Amniotic stem cell (primary cell): ENCODE measurements at regions not wholly inside any gene's neighbourhood (a gene's known extent, or its start where the extent isn't known, plus 50 kb on each side); places are given as distances from the start of the nearest gene placed in this dataset.
"Not testable (repeated sequence)": the region's sequence is repeated elsewhere in the genome, so short reads cannot be mapped to it uniquely, and the experiment has no call there.

ENCODE experiments used
- DNase-seq: peaks from one replicate; lab custom pipeline; 2025; lab: John Stamatoyannopoulos, UW

DNA sequence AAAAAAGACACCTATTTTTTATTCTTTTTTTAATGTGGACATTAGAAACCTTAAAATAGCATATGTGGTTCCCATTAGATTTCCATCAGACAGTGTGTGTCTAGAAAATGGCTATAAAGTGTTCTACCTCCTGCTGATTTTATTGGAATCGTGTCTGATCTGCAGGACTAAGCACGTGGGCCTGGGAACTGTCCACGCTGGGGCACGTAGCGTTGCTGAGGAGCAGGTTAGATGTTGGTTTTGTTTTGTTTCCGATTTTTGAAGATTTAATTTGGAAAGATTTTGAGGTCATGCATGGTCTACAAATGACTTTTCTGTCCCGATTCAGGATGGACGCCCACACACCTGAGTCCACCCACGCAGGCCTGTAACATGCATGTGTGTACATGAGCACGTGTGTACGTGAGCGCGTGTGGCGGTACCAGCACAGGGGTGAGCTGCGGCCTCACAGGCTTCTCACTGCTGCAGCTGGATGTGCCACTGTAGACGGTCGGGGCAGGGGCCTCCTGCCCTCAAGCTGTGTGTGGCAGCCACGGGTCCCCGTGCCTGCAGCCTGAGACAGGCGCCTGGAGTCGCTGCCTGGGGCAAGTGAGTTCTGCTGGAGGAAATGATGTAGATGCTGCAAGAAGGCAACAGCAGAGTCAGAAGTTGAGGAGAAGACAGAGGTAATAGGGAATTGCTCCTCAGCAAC is 99.7 kb upstream of the CTDP1 start:
- DNase-seq, result no peak

DNA sequence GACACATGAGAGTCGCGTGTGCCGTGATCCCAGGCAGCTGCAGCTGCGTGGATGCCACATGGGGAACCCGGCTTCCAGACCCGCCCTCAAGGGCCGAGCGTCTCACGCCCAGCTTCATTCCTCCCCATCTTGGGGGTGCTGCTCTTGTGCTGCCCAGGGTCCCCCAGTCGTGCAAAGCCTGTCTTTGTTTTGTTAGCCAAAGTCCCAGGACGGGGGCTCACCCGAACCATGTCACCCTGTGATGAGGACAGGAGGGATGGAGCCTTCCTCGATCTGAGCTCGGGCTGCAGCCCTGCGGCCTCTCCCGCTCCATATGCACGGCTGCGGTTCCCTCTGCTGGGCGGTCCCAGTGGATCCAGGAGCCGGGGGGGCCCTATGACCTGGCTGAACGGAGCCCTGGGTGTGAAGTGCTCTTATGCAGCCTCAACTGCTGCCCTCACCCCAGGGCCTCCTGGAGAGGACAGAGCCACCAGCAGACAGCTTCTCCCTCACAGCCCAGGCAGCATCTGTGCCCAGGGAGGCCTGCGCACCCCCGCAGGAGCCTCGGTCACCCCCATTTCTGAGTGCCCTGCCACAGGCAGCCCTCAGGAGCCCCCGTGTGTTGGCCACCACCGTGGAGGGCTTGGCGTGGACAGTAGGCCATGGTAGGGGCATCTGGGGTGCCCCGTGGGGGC is 99.0 kb upstream of the CTDP1 start:
- no peak for DNase-seq

DNA sequence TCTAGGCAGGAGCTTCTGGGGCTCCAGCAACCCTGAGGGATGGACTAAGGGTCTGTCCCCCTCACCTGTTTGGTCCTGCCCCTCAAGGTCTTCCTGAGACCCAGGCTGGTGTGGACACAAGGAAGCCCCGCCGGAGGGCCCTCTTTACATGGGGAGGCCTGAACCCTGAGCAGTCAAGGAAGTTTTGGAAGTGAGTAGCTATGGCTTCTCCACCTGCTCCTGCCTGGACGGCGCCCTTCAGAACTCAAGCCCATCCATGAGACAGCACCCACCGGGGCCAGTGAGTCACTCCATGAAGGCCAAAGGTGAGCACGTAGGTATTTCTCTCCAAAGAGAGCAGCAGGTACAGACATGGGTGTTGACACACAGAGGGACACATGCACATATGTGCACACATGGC is 98.2 kb upstream of the CTDP1 start:
- no peak for DNase-seq

DNA sequence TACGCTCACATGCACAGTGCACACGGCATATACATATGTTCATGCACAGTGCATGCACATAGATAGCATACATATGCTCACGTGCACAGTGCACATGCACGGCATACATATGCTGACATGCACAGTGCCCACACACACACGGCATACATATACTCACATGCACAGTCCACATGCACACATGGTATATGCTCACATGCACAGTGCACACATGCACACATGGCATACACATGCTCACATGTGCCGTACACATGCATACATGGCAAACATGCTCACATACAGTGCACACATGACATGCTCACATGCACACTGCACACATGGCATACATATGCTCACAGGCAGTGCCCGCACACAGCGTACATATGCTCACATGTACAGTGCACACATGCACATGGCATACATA is 97.7 kb upstream of the CTDP1 start:
- DNase-seq, result no peak

DNA sequence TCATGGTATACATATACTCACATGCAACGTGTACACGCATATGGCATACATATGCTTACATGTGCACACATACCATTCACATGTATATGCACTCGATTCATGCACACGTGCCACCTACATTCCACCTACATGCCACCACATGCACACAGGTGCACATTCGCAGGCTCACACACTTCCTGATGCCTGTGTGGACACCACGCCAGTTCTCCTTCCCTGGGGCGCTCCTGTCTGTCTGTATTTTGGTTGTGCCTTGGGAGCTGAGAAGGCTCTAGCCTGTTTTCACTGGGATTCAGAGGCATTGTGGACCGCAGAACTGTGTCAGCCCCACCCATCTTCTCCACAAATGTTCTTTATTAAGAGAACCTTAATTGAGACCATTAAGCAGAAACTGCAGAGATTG is 96.6 kb upstream of the CTDP1 start:
- DNase-seq, result no peak

DNA sequence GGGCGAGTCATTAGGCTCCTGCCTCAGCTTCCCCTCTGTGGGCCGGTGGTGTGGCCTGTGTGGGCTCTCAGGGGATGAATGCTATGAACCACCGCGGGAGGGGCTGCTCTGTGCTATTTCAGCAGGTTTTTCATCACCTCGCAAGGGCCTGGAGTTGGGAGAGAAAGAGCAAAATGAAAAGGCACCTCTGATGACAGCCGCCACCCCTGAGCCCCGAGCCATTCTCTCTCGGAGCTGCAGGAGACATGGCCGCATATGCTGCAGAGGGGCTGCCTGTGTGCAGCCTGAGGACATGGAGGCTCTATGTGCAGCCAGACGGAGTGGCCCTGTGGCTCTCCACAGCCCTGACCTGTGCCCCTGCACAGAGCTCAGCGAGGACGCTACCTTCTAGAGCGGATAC is 96.2 kb upstream of the CTDP1 start:
- no peak for DNase-seq

DNA sequence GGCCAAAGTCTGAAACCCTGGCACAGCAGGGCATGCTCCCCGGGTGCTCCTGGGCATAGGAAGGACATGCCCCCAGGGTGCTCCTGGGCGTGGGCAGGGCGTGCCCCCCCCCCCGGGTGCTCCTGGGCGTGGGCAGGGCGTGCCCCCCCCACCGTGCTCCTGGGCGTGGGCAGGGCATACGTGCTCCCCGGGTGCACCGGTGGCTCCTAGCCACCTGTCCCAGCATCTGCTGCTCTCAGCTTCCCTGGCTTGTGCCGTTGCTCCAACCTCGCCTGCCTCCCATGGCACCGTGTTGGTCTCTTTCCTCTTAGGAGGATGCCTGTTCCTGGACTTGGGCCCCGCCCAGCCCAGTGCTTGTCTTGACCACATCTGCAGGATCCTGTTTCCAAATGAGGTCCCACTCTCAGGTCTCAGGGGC is 95.6 kb upstream of the CTDP1 start:
- DNase-seq, result no peak

DNA sequence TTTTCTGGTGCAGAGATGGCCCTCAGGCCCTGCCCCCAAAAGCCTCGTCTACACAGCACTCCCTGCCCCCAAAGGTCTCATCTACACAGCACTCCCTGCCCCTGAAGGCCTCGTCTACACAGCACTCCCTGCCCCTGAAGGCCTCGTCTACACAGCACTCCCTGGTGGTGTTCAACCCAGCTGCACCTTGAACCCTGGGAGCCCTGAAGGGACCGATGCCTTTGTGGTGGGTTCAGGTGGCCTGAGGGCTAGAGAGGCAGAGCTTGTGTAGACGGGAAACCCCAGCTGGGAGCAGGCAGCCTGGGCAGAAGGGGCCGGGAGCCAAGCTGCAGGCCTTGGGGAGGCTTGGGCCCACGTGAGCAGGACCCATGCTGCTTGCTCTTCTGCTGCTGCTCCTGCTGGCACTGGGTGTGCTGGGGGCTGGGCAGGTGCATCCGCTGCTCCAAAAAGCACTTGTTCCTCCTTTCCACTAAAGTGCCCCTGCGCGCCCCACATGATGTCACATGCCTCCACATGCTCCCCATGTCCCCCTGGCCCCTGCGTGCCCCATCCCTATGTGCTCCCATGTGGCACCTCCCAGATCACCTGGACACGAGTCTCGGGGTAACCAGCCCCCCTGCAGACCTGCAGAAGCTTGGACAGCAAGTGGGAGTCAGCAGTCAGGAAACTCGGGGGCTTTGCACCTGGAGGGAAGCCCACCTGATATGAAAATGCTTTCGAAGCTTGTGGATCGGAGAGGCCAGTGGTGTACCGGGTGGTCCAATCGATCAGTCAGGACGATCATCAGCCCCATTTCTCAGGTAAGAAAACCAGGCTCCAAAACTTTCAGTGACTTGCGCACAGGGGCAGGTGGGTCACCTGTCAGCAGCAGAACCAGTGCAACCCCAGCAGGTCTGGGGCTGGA is 94.9 kb upstream of the CTDP1 start:
- DNase-seq, result no peak

DNA sequence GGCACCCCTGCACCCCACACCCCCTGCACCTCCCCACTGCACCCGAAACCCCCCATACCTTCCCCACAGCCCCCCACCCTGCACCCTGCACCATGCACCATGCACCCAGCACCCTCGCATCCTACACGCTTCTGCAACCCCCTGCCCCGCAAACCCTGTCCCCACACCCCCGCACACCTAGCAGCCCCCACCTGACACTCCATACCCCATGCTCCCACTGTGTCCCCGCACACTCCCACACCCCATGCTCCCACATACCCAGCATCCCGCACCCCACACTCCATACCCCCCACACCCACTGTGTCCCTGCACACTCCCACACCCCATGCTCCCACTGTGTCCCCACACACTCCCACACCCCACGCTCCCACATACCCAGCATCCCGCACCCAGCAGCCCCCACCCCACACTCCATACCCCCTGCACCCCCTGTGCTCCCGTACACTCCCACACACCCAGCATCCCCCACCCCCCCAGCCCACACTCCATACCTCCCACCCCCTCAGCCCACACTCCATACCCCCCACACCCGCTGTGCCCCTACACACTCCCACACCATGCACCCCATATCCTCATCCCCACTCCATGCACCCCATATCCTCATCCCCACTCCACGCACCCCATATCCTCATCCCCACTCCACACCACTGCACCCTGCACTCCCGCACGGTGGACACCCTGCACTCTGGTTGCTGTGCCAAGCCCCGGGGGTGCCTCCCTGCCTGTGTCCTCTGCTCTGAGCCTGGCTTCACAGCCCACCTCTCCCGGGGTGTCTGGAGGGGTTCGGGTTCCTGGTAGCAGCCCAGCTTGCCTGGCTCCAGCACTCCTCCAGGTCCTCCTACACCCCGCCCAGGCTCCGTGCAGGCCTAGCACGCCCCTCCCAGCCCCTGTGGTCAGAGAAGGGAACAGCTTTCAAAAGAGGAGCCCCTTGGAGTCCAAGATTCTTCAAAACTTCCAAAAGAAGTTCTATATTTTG is 93.9 kb upstream of the CTDP1 start:
- no peak for DNase-seq

DNA sequence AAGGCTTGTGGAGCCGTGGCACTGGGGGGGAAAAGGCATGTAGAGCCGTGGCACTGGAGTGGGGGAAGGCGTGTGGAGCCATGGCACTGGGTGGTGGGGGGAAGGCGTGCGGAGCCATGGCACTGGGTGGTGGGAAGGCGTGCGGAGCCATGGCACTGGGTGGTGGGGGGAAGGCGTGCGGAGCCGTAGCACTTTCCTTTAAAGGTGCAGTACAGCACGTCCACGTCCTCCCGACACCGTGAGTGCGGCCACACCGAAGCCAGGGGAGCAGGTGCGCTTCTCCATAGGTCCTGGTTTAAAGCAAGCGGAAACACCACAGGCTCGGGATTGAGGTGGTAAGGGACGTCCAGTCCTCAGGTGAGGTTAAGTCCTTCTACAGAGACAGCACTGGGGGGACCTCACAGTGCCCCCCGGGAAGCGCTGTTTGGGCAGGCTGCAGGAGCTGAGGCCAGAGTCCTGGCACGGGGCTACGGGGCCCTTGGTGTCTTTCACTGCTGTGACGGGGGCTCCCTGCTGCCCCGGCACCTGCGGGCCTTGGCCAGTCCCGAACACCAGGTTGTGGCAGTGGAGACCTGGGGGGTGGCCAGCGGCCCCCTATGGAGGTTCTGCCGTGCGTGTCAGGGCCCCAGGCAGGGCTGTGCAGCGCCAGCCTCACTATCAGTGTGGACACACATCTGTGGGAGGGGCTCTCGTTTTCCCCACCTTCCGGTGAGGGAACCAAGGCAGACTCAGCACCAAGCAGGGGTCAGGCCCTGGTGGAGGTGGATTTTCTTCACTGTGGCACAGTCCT is 93.0 kb upstream of the CTDP1 start:
- DNase-seq, result no peak

DNA sequence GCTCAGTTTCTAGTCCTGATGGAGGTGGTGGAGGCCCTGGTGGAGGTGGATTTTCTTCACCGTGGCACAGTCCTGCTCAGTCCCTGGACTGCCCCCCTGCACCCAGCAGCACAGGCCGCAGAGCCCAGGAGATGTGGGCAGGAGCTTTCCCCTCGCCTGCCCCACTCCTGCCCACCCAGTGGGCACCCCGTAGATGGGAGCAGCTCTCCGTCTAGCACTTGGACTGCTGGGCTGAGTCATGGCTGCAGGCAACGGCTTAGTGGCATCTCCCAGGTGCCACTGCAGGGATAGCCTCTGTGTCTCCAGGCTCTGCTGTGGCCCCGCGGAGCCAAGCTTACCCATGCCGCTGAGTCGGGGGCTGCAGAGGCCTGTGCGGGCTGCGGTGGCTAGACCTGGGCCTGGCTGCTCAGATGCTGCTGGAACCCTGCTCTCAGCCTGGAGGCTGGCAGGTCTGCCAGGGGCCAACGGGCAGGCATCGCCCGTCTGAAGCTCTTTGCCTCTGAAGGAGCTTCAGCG is 92.3 kb upstream of the CTDP1 start:
- DNase-seq, result no peak

DNA sequence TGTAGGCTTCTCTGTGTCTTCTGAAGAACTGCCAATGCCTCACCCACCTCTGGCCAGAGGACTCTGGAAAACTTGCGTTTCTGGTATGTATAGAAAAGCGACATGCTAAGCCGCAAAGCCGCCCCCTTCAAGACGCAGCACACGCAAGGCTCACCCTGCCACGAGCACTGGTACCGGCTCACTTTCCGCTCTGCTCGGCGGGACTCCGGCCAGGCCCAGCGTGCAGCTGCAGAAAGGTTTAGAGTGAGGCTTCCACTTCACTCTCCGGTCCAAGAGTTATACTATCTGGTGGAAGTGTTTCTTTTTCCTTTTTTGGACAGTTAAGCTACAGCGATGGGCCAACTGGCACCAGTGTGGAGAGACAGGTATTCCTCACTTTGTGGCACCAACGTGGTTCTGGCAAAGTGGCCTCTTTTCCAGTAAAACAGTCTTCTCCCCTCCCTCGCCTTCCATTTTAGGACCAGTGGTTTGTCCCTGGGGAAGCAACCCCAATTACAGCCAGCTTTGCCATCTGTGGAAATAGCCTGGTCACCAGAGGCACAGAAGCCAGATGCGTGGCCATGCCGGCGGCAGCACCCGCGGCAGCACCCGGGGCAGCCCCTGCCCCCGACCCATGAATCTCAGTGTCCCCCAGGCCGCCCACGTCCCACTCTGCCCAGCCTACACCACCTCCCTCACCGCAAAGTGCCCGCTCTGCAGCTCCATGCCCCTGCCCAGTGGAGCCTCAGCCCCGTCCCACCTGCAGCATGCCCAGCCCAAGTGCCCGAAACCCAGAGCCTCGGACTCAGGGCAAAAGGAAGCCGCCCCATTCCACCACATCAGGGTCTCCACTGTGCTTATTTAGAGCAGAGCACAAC is 91.6 kb upstream of the CTDP1 start:
- DNase-seq, result no peak

DNA sequence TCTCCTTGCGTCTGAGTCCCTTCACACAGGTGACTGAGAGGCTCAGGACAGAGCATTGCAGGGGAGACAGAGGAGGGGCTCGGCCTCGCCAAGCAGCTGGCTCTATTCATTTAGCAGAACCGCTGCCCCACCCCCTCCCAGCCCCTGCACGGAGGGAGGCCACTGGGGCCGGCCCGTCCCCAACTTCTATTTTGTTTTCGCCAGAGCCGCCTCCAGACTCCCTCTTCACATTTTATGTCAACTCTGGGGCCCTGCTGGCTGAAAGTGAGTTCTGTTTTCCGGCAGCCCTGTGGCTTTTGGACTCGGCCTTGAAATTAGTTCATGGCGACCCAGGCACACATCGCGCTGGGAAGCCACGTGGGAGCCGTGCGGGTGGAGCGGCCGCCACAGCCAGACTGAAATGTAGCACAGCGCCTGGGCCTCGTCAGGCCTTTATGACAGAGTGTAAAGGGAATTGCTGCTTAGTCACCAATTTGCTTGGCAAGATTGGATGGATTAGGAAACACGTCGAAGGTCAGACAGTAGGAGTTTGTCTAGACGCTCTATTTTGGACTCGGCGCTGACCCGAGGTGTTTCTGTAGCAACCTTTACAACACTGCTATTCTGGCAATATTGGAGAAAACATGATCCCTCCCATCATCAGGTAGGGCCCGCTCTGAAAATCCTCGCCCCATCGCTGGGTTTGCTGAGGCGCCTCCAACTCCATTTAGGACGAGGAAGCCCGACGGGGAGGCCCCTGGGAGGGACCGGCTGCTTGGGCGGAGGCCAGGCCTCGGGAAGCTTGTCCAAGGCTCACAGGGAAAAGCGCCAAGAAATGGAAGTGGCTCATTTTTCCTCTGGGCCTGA is 90.7 kb upstream of the CTDP1 start:
- peak; percentile 19 for DNase-seq

DNA sequence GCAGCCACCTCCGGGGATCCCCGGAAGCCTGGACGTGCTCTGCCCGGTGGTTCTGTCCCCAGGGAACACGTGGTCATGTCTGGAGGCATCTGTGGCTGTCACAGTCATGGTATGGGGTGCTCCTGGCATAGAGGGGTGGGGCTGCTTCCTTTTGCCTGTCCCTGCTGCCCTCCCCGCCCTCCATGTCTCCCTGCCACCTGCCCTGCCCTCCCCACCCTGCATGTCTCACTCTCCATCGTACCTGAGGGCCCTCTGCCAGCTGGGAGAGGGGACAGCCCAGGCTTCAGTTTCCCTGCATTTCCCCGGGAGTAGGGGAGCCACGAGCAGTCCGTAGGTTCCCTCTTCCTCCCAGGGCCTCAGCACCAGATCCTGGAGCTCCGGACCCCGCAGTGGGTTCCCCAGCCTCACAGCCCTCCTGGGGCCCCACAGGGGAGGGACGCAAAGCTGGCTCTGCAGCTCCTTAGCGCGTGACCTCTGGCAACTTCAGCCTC is 90.0 kb upstream of the CTDP1 start:
- DNase-seq, result no peak

DNA sequence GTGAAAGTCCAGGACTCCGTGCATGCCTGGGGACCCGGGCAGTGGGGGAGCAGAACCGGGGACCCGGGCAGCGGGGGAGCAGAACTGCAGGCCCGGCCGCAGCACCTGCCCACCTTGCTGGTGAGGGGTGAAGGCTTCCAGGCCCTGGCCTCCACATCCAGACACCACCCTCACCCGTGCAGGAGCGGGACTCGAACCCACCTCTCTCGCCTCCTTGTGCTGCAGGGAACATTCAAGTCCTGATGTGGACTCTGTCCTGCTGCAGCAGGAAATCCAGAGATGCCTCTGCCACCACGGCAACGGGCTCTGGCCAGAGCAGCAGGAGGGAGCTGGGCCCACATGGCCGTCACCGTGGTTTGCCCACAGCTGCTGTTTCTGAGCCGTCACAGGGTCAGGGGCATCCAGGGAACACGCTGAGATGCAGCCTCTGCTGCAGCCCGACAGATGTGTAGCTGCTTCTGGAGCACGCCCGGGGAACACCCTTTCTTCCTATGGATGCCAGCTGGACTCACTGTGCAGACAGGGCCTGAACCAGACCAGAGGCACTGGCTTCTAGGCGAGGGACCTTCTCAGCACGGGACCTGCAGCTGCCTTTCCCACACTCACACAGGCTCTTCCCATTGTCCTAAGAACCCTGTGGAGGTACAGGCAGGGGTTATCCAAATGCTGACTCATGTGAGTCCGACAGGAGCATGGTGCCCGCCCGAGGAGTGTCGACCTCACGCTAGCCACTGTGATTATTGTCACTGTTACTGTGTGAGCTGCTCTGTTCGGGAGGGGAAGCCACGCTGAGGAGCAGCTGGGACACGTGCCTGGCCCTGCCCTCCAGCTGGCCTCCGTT is 89.2 kb upstream of the CTDP1 start:
- no peak for DNase-seq

DNA sequence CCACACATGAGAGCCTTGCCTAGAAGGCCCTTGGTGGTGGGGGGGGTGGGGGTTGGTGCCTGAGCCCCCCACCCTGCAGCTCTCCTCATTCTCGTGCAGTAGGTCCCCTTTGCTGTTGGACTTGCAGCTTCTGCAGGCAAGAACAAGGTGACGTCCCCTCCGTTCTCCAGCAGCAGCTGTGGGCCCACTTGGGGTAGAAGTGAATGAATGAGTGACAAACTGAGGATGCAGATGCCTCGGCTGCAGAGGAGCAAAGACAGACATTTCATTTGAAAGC is 88.6 kb upstream of the CTDP1 start:
- no peak for DNase-seq

DNA sequence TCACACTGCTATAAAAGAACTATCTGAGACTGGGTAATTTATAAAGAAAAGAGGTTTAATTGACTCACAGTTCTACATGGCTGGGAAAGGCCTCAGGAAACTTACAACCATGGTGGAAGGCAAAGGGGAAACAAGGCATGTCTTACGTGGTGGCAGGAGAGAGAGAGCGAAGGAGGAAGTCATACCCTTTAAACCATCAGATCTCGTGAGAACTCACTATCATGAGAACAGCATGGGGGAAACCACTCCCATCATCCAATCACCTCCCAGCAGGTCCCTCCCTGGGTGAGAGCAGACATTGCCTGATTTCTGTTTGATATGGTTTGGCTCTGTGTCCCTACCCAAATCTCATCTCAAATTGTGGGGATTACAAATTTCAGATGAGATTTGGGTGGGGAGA is 86.9 kb upstream of the CTDP1 start:
- not testable (repeated sequence) for DNase-seq

DNA sequence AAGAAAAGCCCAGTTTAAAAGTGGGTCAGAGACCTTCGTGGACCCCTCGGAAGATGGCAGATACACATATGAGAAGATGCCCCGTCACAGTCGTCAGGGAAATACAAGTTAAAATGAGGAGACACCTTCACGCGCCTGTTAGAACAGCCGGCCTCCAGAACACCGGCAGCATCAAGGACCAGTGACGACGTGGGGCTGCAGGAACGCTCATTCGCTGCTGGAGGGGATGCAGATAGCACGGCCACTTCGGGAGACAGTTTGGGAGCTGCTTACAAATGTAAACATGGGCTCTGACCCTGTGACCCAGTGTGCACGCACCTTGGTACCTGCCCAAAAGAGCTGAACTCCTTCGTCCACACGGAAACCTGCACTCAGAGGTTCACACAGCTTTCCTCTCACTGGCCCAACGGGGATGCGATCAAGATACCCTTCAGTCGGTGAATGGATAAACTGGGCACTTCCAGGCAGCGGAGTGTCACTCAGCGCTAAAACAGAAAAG is 83.7 kb upstream of the CTDP1 start:
- no peak for DNase-seq
